HG03097 (cell line): ENCODE measurements at regions not wholly inside any gene's neighbourhood (a gene's known extent, or its start where the extent isn't known, plus 50 kb on each side); places are given as distances from the start of the nearest gene placed in this dataset.
"Not testable (repeated sequence)": the region's sequence is repeated elsewhere in the genome, so short reads cannot be mapped to it uniquely, and the experiment has no call there.

Experiments
- ATAC-seq: cut with Tn5 transposase; IDR thresholded peaks from one replicate; pipeline ENCODE4 v1.9.1; 2021; ENCODE audit not compliant: unreplicated experiment, low FRiP score

DNA sequence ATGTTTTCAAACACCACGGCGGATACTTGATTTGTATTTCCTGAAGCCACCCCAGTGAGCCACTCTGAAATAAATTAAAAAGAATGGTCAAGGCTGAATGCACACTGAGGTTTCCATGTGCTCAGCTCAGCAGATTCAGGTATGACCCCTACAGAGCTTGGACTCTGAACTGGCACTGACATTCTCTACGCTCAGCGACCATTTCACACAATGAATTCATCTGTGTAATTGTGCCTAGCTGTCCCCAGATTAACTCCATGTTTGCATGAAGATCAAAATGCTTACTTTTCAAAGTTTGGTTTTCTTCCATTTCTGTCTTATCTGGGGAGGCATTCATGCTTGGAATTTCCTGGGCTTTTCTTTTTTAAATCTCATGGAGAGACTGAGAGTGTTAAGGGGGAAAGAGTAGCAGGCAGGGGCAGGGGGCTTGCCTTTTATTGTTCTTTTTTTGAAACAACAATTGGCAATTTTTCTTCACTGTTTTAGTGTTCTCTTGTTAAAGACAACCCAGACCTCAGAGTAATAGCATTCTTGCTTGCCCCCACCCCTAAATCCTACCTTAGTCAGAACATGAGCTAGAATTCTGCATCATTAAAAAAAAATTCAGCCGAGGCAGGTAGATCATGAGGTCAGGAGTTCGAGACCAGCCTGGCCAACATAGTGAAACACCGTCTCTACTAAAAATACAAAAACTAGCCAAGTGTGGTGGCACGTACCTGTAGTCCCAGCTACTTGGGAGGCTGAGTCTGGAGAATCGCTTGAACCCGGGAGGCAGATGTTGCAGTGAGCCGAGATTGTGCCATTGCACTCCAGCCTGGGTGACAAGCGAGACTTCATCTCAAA, 85.5 kb upstream of the HNF1B start:
- ATAC-seq, result peak; percentile 45

DNA sequence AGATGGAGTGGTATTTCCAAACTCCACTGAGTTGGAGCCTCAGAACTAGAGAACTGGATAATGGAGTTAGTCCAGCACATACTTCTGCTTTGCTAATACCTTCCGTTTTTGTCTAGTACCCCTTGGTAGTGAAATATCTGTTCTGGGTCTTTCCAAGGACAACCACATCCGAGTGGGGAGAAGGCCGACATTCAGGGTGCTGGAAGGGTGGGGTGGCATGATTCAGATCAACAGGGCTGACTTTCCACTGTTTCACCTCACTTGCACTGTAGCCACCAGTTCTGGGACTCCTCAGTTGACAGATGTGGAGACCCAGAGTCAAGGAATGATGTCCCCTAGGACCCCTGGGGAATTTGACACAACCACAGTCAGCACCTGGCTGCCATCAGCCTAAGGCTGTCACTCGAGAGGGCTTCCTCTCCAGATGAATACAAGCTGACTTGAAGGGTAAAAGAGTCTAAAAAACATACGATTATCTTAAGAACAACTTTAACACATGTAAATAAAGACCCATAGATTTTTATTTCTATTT, 84.8 kb upstream of the HNF1B start:
- peak; percentile 40 for ATAC-seq

GRCh38 chr17:37828651-37829124, 83.8 kb upstream of the HNF1B start:
- no peak for ATAC-seq

GRCh38 chr17:37827905-37828650, 83.2 kb upstream of the HNF1B start:
- no peak for ATAC-seq

GRCh38 chr17:37826497-37827430, 81.9 kb upstream of the HNF1B start:
- no peak for ATAC-seq

DNA sequence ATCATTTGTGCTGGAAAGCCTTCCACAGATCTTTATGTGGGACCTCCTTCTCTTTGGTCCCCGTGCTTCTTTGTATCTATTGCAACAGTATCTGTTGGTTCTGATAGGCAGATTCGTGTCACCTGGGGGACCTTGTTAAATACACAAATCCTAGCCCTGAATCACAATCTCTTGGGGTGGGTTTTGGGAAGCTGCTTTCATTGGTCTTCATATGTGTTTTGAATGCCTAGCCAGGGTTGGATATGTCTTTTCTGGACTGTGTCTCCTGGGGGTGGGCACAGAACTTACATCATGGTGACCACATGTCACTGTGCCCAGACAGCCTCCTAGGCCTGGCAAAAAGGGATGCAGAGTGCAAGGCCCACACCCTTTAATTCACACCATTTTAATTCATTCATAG, 81.0 kb upstream of the HNF1B start:
- ATAC-seq, result no peak

- peak; percentile 72 for ATAC-seq
These were observed 80.0 kb upstream of the HNF1B start for GRCh38 chr17:37824534-37825485.

- ATAC-seq, result no peak
These were observed 79.1 kb upstream of the HNF1B start for GRCh38 chr17:37823996-37824395.

GRCh38 chr17:37820995-37821713, 76.3 kb upstream of the HNF1B start:
- no peak for ATAC-seq

DNA sequence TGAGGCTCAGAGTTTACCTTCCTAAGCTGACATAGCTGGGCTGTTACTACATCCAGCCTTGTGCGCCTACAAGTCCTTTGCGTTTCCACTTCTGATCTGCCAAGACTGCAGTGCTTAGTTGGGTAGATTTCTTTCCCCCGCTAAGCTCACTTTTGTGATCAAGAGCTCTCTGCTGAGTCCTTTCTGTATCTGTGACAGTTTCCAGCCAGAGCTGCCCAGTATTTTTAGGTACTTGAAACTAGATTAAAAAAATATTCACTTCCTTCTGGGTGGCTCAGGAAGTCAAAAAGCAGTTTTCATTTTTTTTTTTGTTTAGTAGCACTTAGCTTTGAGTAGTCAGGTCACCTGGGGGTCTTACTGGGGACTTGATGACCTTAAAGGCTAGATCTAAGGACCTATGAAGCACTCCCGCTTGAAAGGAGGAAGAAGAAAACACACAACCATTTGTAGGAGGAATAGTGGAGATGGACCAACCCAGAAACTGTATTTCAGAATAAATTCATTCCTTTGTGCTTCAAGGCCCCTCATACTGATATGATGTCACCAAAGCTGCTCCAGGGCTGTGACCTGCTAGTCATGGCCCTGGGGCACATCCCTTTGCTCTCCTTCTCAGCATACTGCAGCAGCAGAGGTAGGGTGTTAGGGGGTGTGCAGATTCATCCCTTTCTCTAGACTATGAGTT, 75.6 kb upstream of the HNF1B start:
- no peak for ATAC-seq

- ATAC-seq, result no peak
These were observed 73.8 kb upstream of the HNF1B start for GRCh38 chr17:37818689-37819088.

GRCh38 chr17:37816950-37817349, 72.1 kb upstream of the HNF1B start:
- ATAC-seq, result no peak

DNA sequence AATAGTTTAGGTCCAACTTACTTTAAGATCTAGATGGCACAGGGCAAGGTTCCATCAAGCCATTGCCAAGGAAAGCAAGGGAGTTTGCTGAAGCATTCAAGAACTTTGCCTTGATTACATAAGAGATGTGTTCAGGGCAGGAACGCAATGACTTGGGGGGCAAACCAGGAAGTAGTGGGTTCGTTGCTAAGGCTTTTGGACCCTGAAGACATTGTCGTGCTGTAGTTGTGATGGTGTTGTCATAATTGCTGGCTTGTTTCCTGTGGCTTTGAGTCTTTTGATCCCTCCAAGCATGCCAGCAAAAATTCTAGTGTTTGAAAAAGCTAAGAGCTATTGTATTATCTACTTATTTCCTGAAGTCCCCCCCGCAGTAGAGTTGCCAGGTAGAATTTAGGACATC, 70.7 kb upstream of the HNF1B start:
- no peak for ATAC-seq

DNA sequence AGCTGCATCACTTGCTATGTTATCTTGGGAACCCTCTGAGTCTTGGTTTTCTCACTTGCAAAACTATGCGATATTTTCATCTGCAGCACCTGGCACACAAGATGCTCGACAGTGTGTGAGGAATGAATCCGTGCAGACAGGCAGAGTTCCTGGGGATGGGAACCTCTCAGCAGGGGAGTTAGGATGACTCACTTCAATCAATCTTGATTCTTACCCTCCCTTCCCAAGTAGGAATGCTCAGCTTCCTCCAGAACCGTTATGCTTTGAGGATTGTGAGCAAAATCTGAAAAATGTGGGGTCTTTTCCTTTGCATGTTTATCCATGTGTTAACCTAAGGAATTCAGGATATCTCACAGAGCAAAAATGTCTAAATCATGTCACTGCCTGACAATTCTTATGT, 68.9 kb upstream of the HNF1B start:
- ATAC-seq, result no peak

- not testable (repeated sequence) for ATAC-seq
These were observed 64.0 kb upstream of the HNF1B start for GRCh38 chr17:37808846-37809245.

- ATAC-seq, result no peak
These were observed 58.0 kb upstream of the HNF1B start for GRCh38 chr17:37802712-37803416.

DNA sequence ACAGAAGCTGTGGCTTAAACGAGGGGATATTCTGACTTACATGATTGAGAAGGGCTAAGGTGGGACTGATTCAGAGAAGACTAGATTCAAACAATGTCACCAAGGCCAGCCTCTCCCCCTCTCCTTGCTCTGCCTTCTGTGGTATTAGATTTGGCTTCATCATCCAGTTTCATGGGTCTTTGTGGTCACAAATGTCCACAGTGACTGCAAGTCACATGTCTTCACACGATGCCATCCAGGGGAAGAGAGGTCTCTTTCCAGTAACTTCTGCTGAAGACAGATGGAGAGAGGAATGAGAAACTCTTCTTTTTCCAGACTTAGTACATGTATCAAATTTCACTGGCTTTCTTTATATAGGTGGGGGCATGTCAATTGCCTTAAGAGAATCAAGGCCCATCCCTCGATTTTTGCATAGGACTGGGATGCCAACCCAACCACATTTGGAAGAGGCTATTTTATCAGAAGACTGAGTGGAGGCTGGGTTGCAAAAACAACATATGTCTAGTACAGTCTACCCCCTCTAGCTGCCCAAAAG, 57.3 kb upstream of the HNF1B start:
- no peak for ATAC-seq
